Endothelial cell of umbilical vein (primary cell): ENCODE measurements at regions not wholly inside any gene's neighbourhood (a gene's known extent, or its start where the extent isn't known, plus 50 kb on each side); places are given as distances from the start of the nearest gene placed in this dataset.

Source experiments
- BruUV-seq: library from RNA; stranded (reverse); fragments of 400-500 nt; replicated peaks from 2 replicates; lab custom pipeline; 2021; lab: Mats Ljungman, UMichigan
- CTCF ChIA-PET: fragments of 300-600, 350-600 bp; sonication (Branson Sonifier 250); formaldehyde crosslinking; loops from one replicate; lab custom pipeline; 2021; ENCODE audit warnings: antibody characterized with exemption, inconsistent platforms; lab: Charles Lee
- POLR2A ChIA-PET: fragments of 300-600, 350-600 bp; sonication (Branson Sonifier 250); formaldehyde crosslinking; loops from one replicate; lab custom pipeline; 2021; ENCODE audit warnings: antibody characterized with exemption, inconsistent platforms; lab: Charles Lee
- DNase-seq: peaks from one replicate; pipeline ENCODE4 v3.0.0-alpha.2; 2011; ENCODE audit warnings: low read depth, low spot score
- FAIRE-seq: peaks from 2 replicates; lab custom pipeline; 2011; peaks lifted over from hg19 to GRCh38; lab: Jason Lieb, UNC
- H2AFZ ChIP-seq: 2 replicates; pipeline ENCODE4 v1.6.0; 2012; ENCODE audit warnings: low read depth, low read length, control low read depth, inconsistent platforms
- H3K27ac ChIP-seq: 2 replicates; pipeline ENCODE4 v1.5.1; 2011; ENCODE audit warnings: low read depth, mild to moderate bottlenecking, control low read depth, low read length, moderate library complexity; ENCODE audit not compliant: insufficient read depth
- H3K27me3 ChIP-seq, 2 experiments: 2 replicates each; pipeline versions ENCODE4 v1.6.0 to v1.6.1; 2011; ENCODE audit warnings: low read length in 2 of 2, mixed read lengths in 1 of 2; ENCODE audit not compliant: control insufficient read depth in 2 of 2, insufficient read depth in 2 of 2
- H3K36me3 ChIP-seq, 2 experiments: 2 replicates in 1 of 2; 3 replicates in 1 of 2; pipeline ENCODE4 v1.5.1; 2011; ENCODE audit warnings: low read length in 2 of 2, mild to moderate bottlenecking in 1 of 2, moderate library complexity in 1 of 2; ENCODE audit not compliant: control insufficient read depth in 2 of 2, insufficient read depth in 2 of 2; ENCODE audit errors: extremely low read depth in 1 of 2
- H3K4me1 ChIP-seq: 3 replicates; pipeline ENCODE4 v1.5.1; 2011; ENCODE audit warnings: mild to moderate bottlenecking, low read length; ENCODE audit not compliant: control insufficient read depth, insufficient read depth; ENCODE audit errors: extremely low read depth
- H3K4me2 ChIP-seq: 2 replicates; pipeline ENCODE4 v1.6.1; 2011; ENCODE audit warnings: low read length, control low read depth, mixed read lengths; ENCODE audit not compliant: insufficient read depth
- H3K4me3 ChIP-seq, 3 experiments: fragments of 200-600 bp in 1 of 3; sonication (generic), shearing (Covaris generic) in 1 of 3; replicated peaks in 1 of 3; 2 replicates each; pipeline ENCODE4 v1.5.1; 2011 to 2016; ENCODE audit warnings: control low read depth in 3 of 3, low read length in 3 of 3, mild to moderate bottlenecking in 2 of 3, inconsistent platforms in 1 of 3, low read depth in 1 of 3, moderate library complexity in 1 of 3; ENCODE audit not compliant: insufficient read depth in 1 of 3
- H3K79me2 ChIP-seq: 2 replicates; pipeline ENCODE4 v1.6.0; 2012; ENCODE audit warnings: low read length, inconsistent platforms; ENCODE audit not compliant: control insufficient read depth, insufficient read depth
- H3K9ac ChIP-seq: replicated peaks from 2 replicates; pipeline ENCODE3; 2011; ENCODE audit warnings: low read length, control low read depth; ENCODE audit not compliant: insufficient read depth; ENCODE audit errors: extremely low read depth
- H3K9me1 ChIP-seq: replicated peaks from 3 replicates; pipeline ENCODE4 v1.6.0; 2011; ENCODE audit warnings: mild to moderate bottlenecking, low read length; ENCODE audit not compliant: control insufficient read depth, insufficient read depth; ENCODE audit errors: extremely low read depth
- H3K9me3 ChIP-seq: replicated peaks from 2 replicates; pipeline ENCODE4 v1.5.1; 2012; ENCODE audit warnings: low read length, inconsistent platforms; ENCODE audit not compliant: control insufficient read depth, insufficient read depth
- H4K20me1 ChIP-seq: replicated peaks from 2 replicates; pipeline ENCODE3; 2011; ENCODE audit warnings: mild to moderate bottlenecking, low read length; ENCODE audit not compliant: control insufficient read depth, insufficient read depth; ENCODE audit errors: extremely low read depth
- CTCF ChIP-seq, 2 donors: IDR thresholded peaks; 1 replicate in 1 of 2; 2 replicates in 1 of 2; pipeline ENCODE4 v1.5.1; 2011; ENCODE audit warnings: low read length in 2 of 2, mild to moderate bottlenecking in 2 of 2, moderate library complexity in 2 of 2, control low read depth in 1 of 2, inconsistent platforms in 1 of 2, low read depth in 1 of 2; ENCODE audit not compliant: insufficient read depth in 1 of 2; ENCODE audit errors: extremely low read depth in 1 of 2
- EZH2 ChIP-seq: IDR thresholded peaks from 2 replicates; pipeline ENCODE4 v1.6.1; 2012; ENCODE audit warnings: borderline replicate concordance, low read depth, mild to moderate bottlenecking, moderate library complexity, low read length, inconsistent platforms; ENCODE audit not compliant: severe bottlenecking
- FOS ChIP-seq: IDR thresholded peaks from 2 replicates; pipeline ENCODE4 v1.6.1; 2011; ENCODE audit warnings: mild to moderate bottlenecking, low read length, moderate library complexity, borderline replicate concordance; ENCODE audit not compliant: insufficient read depth
- GATA2 ChIP-seq: IDR thresholded peaks from 2 replicates; pipeline ENCODE4 v1.7.0; 2011; ENCODE audit warnings: low read depth, mild to moderate bottlenecking, moderate library complexity, mixed read lengths, low read length; ENCODE audit not compliant: insufficient read length, insufficient read depth
- JUN ChIP-seq: IDR thresholded peaks from 2 replicates; pipeline ENCODE4 v1.6.1; 2011; ENCODE audit warnings: borderline replicate concordance, low read depth; ENCODE audit not compliant: insufficient read length, insufficient read depth
- MAX ChIP-seq: IDR thresholded peaks from 2 replicates; pipeline ENCODE4 v1.6.1; 2011; ENCODE audit not compliant: insufficient read depth, insufficient read length
- MYC ChIP-seq: IDR thresholded peaks from one replicate; pipeline ENCODE4 v1.6.1; 2011; ENCODE audit warnings: mild to moderate bottlenecking, low read depth, low read length
- POLR2A ChIP-seq: IDR thresholded peaks from 2 replicates; pipeline ENCODE4 v1.6.1; 2012; ENCODE audit warnings: low read depth, mild to moderate bottlenecking, control low read depth, low read length
- POLR2AphosphoS5 ChIP-seq: IDR thresholded peaks from 2 replicates; pipeline ENCODE4 v1.6.1; 2012; ENCODE audit warnings: low read depth, mild to moderate bottlenecking, control low read depth, low read length, moderate library complexity; ENCODE audit not compliant: insufficient read depth
- dilution Hi-C: fragments of 300-500 bp; cut with MboI; formaldehyde crosslinking; loops from one replicate; pipeline ENCODE4 v1.15.0; 2019; ENCODE audit warnings: low sequenced_read_pairs; ENCODE audit not compliant: extremely low pct_ligation_motif_present
- intact Hi-C: fragments of 100-400 bp; cut with micrococcal nuclease; formaldehyde crosslinking; loops from one replicate; pipeline ENCODE4 v1.10.0; 2022

DNA sequence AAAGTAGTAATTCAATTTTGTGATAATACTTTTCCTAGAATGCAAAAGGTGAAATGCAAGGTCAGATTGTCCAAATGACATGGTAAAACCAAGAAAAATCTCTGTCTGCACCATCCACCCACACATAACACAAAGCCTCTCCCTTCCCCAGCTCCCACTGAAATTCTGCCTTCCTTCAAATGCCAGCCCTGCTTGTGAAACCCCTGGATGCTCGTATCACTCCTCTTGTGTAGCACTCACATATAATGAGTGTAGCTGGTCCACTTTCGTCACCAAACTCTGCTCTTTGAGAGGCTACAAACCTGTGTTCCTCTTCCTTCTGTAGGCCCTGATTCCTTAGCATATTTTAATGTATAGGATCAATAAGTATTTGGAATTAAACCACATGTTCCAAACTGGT lies 123.6 kb upstream of the BEND6 start:
- Histone ChIP-seq H3K4me3 (no peak overlapping the region), H3K9me1 (no peaks in the 10 kb centered on the region), H3K27me3 (no peaks in the 10 kb centered on the region), H4K20me1 (peaks cover 11% of the 10 kb centered on the region), H3K4me1 (no peaks in the 10 kb centered on the region), H2AFZ (no peak overlapping the region), H3K27ac (no peak overlapping the region), H3K79me2 (peaks cover 83% of the 10 kb centered on the region), H3K9ac (no peak overlapping the region), H3K4me2 (no peak overlapping the region), H3K9me3 (no peaks in the 10 kb centered on the region), H3K36me3 (no peaks in the 10 kb centered on the region)
- dilution Hi-C loops (no loop called here), intact Hi-C loops (no loop called here)
- POLR2A ChIA-PET: no interaction called here
- FAIRE-seq (no peak), DNase-seq (no peak)
- BruUV-seq: no TSS peak
- TF ChIP-seq MYC: no peak
- no peak for TF ChIP-seq MAX
- no peak for TF ChIP-seq GATA2
- TF ChIP-seq CTCF (IDR thresholded peaks at IDR 0.05; ENCODE audit: extremely low read depth in 1 of 2, insufficient read depth in 1 of 2, low read depth in 1 of 2, low read length in 2 of 2): no peak
- TF ChIP-seq POLR2A: no peak
- TF ChIP-seq EZH2: no peak
- no peak for TF ChIP-seq JUN
- no peak for TF ChIP-seq POLR2AphosphoS5
- TF ChIP-seq FOS: no peak
- CTCF ChIA-PET: no interaction called here
